D721Med (cell line): ENCODE measurements at regions not wholly inside any gene's neighbourhood (a gene's known extent, or its start where the extent isn't known, plus 50 kb on each side); places are given as distances from the start of the nearest gene placed in this dataset.

ENCODE experiments used
- DNase-seq: peaks from one replicate; pipeline ENCODE4 v3.0.0; 2011; ENCODE audit warnings: low spot score; ENCODE audit not compliant: insufficient read length
- FAIRE-seq: peaks from 2 replicates; lab custom pipeline; 2011; peaks lifted over from hg19 to GRCh38; lab: Jason Lieb, UNC
- CTCF ChIP-seq: IDR thresholded peaks from 2 replicates; pipeline ENCODE4 v1.5.1; 2012; ENCODE audit warnings: mild to moderate bottlenecking, control low read depth; ENCODE audit not compliant: insufficient read depth; ENCODE audit errors: missing control alignments

- DNase-seq (no peak), FAIRE-seq (no peak)
- no peak for TF ChIP-seq CTCF
Measured at GRCh38 chr4:126271292-126271691, 956.5 kb downstream of the FAT4 start.

- no peak for TF ChIP-seq CTCF
- DNase-seq (no peak), FAIRE-seq (peak; percentile 21)
Measured at GRCh38 chr4:126273746-126274145, 959.0 kb downstream of the FAT4 start.

- no peak for TF ChIP-seq CTCF
- FAIRE-seq (peak; percentile 32), DNase-seq (no peak)
Measured at GRCh38 chr4:126291886-126292285, 977.1 kb downstream of the FAT4 start.

- DNase-seq = no peak
- FAIRE-seq = no peak
- no peak for TF ChIP-seq CTCF
Measured at GRCh38 chr4:126298271-126298670, 983.5 kb downstream of the FAT4 start.

GRCh38 chr4:126306152-126306869 is 991.6 kb downstream of the FAT4 start:
- DNase-seq (no peak), FAIRE-seq (no peak)
- no peak for TF ChIP-seq CTCF

GRCh38 chr4:126318376-126318775 is 1003.6 kb downstream of the FAT4 start:
- TF ChIP-seq CTCF = no peak
- FAIRE-seq (peak; percentile 95), DNase-seq (peak; percentile 18)

- no peak for FAIRE-seq
- no peak for TF ChIP-seq CTCF
Measured at GRCh38 chr4:126328914-126329313, 1014.2 kb downstream of the FAT4 start.

More at GRCh38 chr4:126328914-126329313, 1014.2 kb downstream of the FAT4 start:
- no peak for DNase-seq
